ENCODE measurements at regions not wholly inside any gene's neighbourhood (a gene's known extent, or its start where the extent isn't known, plus 50 kb on each side); places are given as distances from the start of the nearest gene placed in this dataset.

DNA sequence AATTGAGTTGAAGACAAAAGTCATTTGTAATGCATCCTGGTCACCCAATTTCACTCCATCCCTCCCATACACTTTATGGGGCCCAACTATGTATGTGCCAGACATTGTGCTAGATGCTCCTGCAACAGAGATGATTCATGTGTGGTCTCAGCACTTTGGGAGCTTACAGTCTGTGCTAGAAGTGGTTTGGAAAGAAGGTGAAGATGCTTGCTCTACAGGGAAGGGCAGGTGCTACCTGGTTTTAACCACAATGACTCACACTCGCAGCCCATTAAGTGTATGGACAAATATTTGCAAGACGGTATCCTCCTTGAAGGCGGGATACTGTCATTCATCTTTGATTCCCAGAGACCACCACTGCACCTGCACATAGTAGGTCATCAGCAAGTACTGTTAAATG is 257.6 kb downstream of the OTUD1 start:
- Histone ChIP-seq H3K4me3 (replicated peaks; ENCODE audit: low read depth, low read length) (no peak overlapping the region), H3K27me3 (replicated peaks; ENCODE audit: control insufficient read depth, insufficient read depth, low read length) (no peaks in the 10 kb centered on the region; the same call in none of the 2 replicates)

DNA sequence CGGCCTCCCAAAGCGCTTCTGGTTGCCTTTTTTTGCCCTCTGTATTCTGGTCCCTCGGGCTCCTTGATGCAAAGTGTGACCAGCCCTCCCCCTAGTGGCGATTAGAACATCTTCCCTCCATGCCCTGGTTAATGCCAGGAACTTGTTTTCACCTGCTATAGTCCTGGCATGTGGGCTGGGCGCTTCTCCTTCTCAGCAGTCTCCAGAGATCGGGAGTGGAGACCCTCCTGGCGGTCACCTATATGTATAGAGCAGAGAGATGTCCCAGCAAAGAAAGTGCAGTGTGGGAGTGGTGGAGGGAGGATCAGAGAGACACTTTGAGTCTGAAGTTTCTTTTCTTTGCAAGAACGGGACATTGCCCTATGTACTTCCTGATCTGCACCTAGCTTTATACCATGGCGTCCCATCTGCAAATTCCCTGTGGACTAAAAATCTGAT is 264.1 kb downstream of the OTUD1 start:
- Histone ChIP-seq H3K27me3 (replicated peaks; ENCODE audit: control insufficient read depth, insufficient read depth, low read length) (no peaks in the 10 kb centered on the region), H3K36me3 (ENCODE audit: control insufficient read depth, insufficient read depth, low read length) (no peaks in the 10 kb centered on the region), H3K4me3 (replicated peaks; ENCODE audit: low read depth, low read length) (no peak overlapping the region)
- DNase-seq (ENCODE audit: extremely low read depth, insufficient read length): peak; percentile 13
- TF ChIP-seq, protein P1, sequence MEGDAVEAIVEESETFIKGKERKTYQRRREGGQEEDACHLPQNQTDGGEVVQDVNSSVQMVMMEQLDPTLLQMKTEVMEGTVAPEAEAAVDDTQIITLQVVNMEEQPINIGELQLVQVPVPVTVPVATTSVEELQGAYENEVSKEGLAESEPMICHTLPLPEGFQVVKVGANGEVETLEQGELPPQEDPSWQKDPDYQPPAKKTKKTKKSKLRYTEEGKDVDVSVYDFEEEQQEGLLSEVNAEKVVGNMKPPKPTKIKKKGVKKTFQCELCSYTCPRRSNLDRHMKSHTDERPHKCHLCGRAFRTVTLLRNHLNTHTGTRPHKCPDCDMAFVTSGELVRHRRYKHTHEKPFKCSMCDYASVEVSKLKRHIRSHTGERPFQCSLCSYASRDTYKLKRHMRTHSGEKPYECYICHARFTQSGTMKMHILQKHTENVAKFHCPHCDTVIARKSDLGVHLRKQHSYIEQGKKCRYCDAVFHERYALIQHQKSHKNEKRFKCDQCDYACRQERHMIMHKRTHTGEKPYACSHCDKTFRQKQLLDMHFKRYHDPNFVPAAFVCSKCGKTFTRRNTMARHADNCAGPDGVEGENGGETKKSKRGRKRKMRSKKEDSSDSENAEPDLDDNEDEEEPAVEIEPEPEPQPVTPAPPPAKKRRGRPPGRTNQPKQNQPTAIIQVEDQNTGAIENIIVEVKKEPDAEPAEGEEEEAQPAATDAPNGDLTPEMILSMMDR (IDR thresholded peaks at IDR 0.05; ENCODE audit: insufficient read depth, low read length, poor library complexity, severe bottlenecking): peak; percentile 79

More for the DNA sequence above, 257.6 kb downstream of the OTUD1 start:
- TF ChIP-seq, protein P1 (IDR thresholded peaks at IDR 0.05; ENCODE audit: insufficient read depth, low read length, poor library complexity, severe bottlenecking): no peak
- DNase-seq (ENCODE audit: extremely low read depth, insufficient read length): no peak
- H3K36me3 ChIP-seq (ENCODE audit: control insufficient read depth, insufficient read depth, low read length): no peaks in the 10 kb centered on the region

DNA sequence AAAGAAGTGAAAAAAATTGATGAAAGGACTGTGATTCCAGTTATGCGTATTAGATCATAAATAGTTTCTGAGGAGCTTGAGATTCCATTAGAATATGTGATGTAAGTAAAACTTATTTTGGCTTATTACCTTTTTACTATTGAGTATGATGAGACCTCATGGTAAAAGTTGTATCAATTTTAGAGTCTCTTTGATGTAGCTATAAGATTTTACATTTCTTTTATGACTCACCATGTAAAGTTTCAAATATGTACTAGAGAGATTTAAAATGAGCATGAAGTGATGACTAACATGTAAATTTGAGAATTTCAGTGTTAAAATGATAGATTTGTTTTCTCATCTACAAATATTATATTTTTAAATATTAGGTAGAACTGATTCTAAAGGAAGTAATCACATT is 276.5 kb downstream of the OTUD1 start:
- Histone ChIP-seq H3K36me3 (ENCODE audit: control insufficient read depth, insufficient read depth, low read length) (no peaks in the 10 kb centered on the region), H3K4me3 (replicated peaks; ENCODE audit: low read depth, low read length) (no peak overlapping the region)
- no peak for DNase-seq (ENCODE audit: extremely low read depth, insufficient read length)

DNA sequence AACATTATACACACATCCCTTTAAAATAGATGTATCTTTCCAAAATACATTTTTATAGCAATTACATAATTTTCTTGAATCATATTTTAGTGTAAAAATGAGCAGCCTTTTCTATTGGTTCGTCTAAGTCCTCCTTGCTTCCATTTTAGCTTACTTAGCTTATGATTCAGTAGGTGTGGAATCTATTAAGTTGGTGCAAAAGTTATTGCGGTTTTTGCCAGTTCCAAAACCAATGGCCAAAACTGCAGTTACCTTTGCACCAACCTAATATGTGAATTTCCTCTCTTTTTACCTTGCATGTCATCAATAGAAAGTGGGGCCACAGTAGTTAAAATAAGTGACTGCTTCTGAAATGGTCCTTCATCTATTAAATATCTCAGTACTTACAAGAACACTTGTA is 279.0 kb downstream of the OTUD1 start:
- TF ChIP-seq, protein P1 (IDR thresholded peaks at IDR 0.05; ENCODE audit: insufficient read depth, low read length, poor library complexity, severe bottlenecking): no peak
- DNase-seq (ENCODE audit: extremely low read depth, insufficient read length): no peak
- no peak overlapping the region for H3K4me3 ChIP-seq (replicated peaks; ENCODE audit: low read depth, low read length)
- H3K36me3 ChIP-seq (ENCODE audit: control insufficient read depth, insufficient read depth, low read length): no peaks in the 10 kb centered on the region
- H3K27me3 ChIP-seq (replicated peaks; ENCODE audit: control insufficient read depth, insufficient read depth, low read length): no peaks in the 10 kb centered on the region

More for the DNA sequence above, 276.5 kb downstream of the OTUD1 start:
- TF ChIP-seq, protein P1 (IDR thresholded peaks at IDR 0.05; ENCODE audit: insufficient read depth, low read length, poor library complexity, severe bottlenecking): no peak
- no peaks in the 10 kb centered on the region for H3K27me3 ChIP-seq (replicated peaks; ENCODE audit: control insufficient read depth, insufficient read depth, low read length)

DNA sequence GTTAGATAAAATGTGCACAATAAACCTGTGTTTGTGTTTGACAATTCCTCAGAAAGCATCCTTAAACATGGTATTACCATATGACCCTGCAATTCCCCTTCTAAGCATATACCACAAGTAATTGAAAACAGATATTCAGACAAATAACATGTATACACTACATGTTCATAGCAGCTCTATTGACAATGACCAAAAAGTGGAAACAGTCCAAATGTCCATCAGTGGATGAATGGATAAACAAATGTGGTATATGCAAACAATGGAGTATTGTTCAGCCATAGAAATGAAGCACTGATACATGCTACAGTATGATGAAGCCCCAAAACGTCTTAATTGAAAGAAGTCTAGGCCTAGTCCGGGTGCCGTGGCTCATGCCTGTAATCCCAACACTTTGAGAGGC is 280.1 kb downstream of the OTUD1 start:
- TF ChIP-seq, protein P1 (IDR thresholded peaks at IDR 0.05; ENCODE audit: insufficient read depth, low read length, poor library complexity, severe bottlenecking): no peak
- Histone ChIP-seq H3K36me3 (ENCODE audit: control insufficient read depth, insufficient read depth, low read length) (no peaks in the 10 kb centered on the region), H3K4me3 (replicated peaks; ENCODE audit: low read depth, low read length) (no peak overlapping the region), H3K27me3 (replicated peaks; ENCODE audit: control insufficient read depth, insufficient read depth, low read length) (no peaks in the 10 kb centered on the region)
- no peak for DNase-seq (ENCODE audit: extremely low read depth, insufficient read length)

DNA sequence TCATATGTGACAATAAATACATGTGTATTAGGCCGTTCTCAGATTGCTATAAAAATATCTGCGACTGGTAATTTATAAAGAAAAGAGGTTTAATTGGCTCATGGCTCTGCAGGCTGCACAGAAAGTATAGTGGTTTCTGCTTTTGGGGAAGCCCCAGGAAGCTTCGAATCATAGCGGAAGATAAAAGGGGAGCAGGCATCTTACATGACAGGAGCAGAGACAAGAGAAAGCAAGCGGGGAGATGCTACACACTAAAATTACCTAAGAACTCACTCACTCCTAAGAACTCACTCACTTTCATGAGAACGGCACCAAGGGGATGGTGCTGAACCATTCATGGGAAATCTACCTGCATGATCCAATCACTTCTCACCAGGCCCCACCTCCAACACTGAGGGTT is 284.9 kb downstream of the OTUD1 start:
- DNase-seq (ENCODE audit: extremely low read depth, insufficient read length): no peak
- Histone ChIP-seq H3K36me3 (ENCODE audit: control insufficient read depth, insufficient read depth, low read length) (no peaks in the 10 kb centered on the region), H3K27me3 (replicated peaks; ENCODE audit: control insufficient read depth, insufficient read depth, low read length) (no peaks in the 10 kb centered on the region), H3K4me3 (replicated peaks; ENCODE audit: low read depth, low read length) (no peak overlapping the region)
- TF ChIP-seq, protein P1 (IDR thresholded peaks at IDR 0.05; ENCODE audit: insufficient read depth, low read length, poor library complexity, severe bottlenecking): no peak
